ENCODE measurements at regions not wholly inside any gene's neighbourhood (a gene's known extent, or its start where the extent isn't known, plus 50 kb on each side); places are given as distances from the start of the nearest gene placed in this dataset.
A peak's percentile ranks its signal among the peaks of the same experiment; 100 is the strongest.

DNA sequence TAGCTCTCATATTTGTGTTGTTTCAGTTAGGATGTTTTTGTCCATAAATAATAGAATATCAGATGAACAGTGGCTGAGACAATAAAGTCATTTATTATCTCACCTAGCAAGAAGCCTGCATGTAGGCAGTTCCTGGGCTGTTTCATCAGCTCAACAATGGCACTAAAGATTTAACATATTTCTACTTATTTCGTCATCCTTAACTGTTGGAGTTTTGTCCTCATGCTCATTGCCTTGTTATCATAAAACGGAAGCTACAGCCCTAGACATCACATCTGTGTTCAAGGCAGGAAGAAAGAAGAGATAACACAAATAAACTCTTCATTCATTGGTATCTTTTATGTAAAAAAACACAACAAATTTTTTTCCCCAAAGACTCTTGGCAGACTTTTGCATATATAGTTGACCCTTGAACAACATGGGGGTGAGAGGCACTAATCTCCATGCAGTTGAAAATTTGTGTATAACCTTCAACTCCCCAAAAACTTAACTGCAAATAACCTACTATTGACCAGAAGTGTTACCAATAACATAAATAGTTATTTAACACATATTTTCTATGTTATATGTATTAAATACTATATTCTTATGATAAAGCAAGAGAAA, 277.2 kb upstream of the ADRA1B start (continued):
- TF ChIP-seq, protein P1, sequence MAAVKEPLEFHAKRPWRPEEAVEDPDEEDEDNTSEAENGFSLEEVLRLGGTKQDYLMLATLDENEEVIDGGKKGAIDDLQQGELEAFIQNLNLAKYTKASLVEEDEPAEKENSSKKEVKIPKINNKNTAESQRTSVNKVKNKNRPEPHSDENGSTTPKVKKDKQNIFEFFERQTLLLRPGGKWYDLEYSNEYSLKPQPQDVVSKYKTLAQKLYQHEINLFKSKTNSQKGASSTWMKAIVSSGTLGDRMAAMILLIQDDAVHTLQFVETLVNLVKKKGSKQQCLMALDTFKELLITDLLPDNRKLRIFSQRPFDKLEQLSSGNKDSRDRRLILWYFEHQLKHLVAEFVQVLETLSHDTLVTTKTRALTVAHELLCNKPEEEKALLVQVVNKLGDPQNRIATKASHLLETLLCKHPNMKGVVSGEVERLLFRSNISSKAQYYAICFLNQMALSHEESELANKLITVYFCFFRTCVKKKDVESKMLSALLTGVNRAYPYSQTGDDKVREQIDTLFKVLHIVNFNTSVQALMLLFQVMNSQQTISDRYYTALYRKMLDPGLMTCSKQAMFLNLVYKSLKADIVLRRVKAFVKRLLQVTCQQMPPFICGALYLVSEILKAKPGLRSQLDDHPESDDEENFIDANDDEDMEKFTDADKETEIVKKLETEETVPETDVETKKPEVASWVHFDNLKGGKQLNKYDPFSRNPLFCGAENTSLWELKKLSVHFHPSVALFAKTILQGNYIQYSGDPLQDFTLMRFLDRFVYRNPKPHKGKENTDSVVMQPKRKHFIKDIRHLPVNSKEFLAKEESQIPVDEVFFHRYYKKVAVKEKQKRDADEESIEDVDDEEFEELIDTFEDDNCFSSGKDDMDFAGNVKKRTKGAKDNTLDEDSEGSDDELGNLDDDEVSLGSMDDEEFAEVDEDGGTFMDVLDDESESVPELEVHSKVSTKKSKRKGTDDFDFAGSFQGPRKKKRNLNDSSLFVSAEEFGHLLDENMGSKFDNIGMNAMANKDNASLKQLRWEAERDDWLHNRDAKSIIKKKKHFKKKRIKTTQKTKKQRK (IDR thresholded peaks at IDR 0.05; ENCODE audit: borderline replicate concordance, low read depth, low read length), result no peak
- TF ChIP-seq, protein P2, sequence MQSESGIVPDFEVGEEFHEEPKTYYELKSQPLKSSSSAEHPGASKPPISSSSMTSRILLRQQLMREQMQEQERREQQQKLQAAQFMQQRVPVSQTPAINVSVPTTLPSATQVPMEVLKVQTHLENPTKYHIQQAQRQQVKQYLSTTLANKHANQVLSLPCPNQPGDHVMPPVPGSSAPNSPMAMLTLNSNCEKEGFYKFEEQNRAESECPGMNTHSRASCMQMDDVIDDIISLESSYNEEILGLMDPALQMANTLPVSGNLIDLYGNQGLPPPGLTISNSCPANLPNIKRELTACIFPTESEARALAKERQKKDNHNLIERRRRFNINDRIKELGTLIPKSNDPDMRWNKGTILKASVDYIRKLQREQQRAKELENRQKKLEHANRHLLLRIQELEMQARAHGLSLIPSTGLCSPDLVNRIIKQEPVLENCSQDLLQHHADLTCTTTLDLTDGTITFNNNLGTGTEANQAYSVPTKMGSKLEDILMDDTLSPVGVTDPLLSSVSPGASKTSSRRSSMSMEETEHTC (IDR thresholded peaks at IDR 0.05), result no peak
- TF ChIP-seq RAD21 (CRISPR knock-in tag; conservative IDR thresholded peaks at IDR 0.05 in 1 of 2, IDR thresholded peaks at IDR 0.05 in 1 of 2), result peak; percentile 9 to 31; a peak in 2 of 4 replicates
- no peak; the same call in 1 of the 2 replicates for TF ChIP-seq RHOXF2B (CRISPR knock-in tag; conservative IDR thresholded peaks at IDR 0.05)
- peak; percentile 60; the same call in 1 of the 2 replicates for TF ChIP-seq MECOM (CRISPR knock-in tag; IDR thresholded peaks at IDR 0.05)
- TF ChIP-seq ARNT (IDR thresholded peaks at IDR 0.05), result peak in 1 of 2 experiments; percentile 47; a peak in 1 of 4 replicates
- no peak for TF ChIP-seq NR2C2 (CRISPR knock-in tag; IDR thresholded peaks at IDR 0.05)
- TF ChIP-seq NR2C2 (tag; IDR thresholded peaks at IDR 0.05), result peak; percentile 47; the same call in 1 of the 2 replicates
- TF ChIP-seq DDX20 (tag; IDR thresholded peaks at IDR 0.05; ENCODE audit: low read depth), result no peak; the same call in 1 of the 2 replicates
- TF ChIP-seq HDAC1 (IDR thresholded peaks at IDR 0.05), result no peak
- no peak for TF ChIP-seq NFE2L1 (tag; IDR thresholded peaks at IDR 0.05; ENCODE audit: borderline replicate concordance, low read depth)
- no peak for TF ChIP-seq NCOR1 (IDR thresholded peaks at IDR 0.05)
- no peak for TF ChIP-seq SIN3B (IDR thresholded peaks at IDR 0.05; ENCODE audit: low read depth)
- TF ChIP-seq, protein P3, sequence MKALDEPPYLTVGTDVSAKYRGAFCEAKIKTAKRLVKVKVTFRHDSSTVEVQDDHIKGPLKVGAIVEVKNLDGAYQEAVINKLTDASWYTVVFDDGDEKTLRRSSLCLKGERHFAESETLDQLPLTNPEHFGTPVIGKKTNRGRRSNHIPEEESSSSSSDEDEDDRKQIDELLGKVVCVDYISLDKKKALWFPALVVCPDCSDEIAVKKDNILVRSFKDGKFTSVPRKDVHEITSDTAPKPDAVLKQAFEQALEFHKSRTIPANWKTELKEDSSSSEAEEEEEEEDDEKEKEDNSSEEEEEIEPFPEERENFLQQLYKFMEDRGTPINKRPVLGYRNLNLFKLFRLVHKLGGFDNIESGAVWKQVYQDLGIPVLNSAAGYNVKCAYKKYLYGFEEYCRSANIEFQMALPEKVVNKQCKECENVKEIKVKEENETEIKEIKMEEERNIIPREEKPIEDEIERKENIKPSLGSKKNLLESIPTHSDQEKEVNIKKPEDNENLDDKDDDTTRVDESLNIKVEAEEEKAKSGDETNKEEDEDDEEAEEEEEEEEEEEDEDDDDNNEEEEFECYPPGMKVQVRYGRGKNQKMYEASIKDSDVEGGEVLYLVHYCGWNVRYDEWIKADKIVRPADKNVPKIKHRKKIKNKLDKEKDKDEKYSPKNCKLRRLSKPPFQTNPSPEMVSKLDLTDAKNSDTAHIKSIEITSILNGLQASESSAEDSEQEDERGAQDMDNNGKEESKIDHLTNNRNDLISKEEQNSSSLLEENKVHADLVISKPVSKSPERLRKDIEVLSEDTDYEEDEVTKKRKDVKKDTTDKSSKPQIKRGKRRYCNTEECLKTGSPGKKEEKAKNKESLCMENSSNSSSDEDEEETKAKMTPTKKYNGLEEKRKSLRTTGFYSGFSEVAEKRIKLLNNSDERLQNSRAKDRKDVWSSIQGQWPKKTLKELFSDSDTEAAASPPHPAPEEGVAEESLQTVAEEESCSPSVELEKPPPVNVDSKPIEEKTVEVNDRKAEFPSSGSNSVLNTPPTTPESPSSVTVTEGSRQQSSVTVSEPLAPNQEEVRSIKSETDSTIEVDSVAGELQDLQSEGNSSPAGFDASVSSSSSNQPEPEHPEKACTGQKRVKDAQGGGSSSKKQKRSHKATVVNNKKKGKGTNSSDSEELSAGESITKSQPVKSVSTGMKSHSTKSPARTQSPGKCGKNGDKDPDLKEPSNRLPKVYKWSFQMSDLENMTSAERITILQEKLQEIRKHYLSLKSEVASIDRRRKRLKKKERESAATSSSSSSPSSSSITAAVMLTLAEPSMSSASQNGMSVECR (CRISPR knock-in tag; IDR thresholded peaks at IDR 0.05), result no peak
- TF ChIP-seq SRSF7 (optimal IDR thresholded peaks at IDR 0.05; ENCODE audit: low read depth, low read length), result no peak
- peak; percentile 90 for TF ChIP-seq MEIS2 (IDR thresholded peaks at IDR 0.05; ENCODE audit: partially characterized antibody)
- TF ChIP-seq ATF1 (CRISPR knock-in tag; IDR thresholded peaks at IDR 0.05), result no peak
- peak; percentile 84 for TF ChIP-seq ATF1 (tag; IDR thresholded peaks at IDR 0.05)
- peak; percentile 83 for TF ChIP-seq POLR2H (tag; IDR thresholded peaks at IDR 0.05; ENCODE audit: low read depth)
